Neural progenitor cell (in vitro differentiated cells): ENCODE measurements at regions not wholly inside any gene's neighbourhood (a gene's known extent, or its start where the extent isn't known, plus 50 kb on each side); places are given as distances from the start of the nearest gene placed in this dataset.

Experiments
- DNase-seq: peaks from one replicate; pipeline ENCODE4 v3.0.0-alpha.2; 2016; ENCODE audit warnings: low spot score
- H2AFZ ChIP-seq: fragments of 200-600 bp; sonication (generic); replicated peaks from 2 replicates; pipeline ENCODE4 v1.6.1; 2016; ENCODE audit warnings: antibody characterized with exemption
- H3F3A ChIP-seq: fragments of 200-600 bp; sonication (generic); 2 replicates; pipeline ENCODE4 v1.6.1; 2016; ENCODE audit warnings: antibody characterized with exemption, low read depth
- H3K27ac ChIP-seq: fragments of 200-600 bp; sonication (generic); 2 replicates; pipeline ENCODE4 v1.5.1; 2016; ENCODE audit warnings: mild to moderate bottlenecking
- H3K27me3 ChIP-seq: fragments of 200-600 bp; sonication (generic); 2 replicates; pipeline ENCODE4 v1.6.1; 2016; ENCODE audit warnings: mild to moderate bottlenecking, moderate library complexity
- H3K36me3 ChIP-seq: fragments of 200-600 bp; sonication (generic); 2 replicates; pipeline ENCODE4 v1.5.1; 2016
- H3K4me1 ChIP-seq: fragments of 200-600 bp; sonication (generic); 2 replicates; pipeline ENCODE4 v1.6.1; 2016; ENCODE audit warnings: mixed run types
- H3K4me2 ChIP-seq: fragments of 200-600 bp; sonication (generic); 2 replicates; pipeline ENCODE4 v1.6.1; 2016
- H3K4me3 ChIP-seq: fragments of 200-600 bp; sonication (generic); 2 replicates; pipeline ENCODE4 v1.5.1; 2016
- H3K79me2 ChIP-seq: fragments of 200-600 bp; sonication (generic); 2 replicates; pipeline ENCODE4 v1.6.1; 2016; ENCODE audit warnings: low read depth
- H3K9ac ChIP-seq: fragments of 200-600 bp; sonication (generic); 2 replicates; pipeline ENCODE4 v1.6.1; 2016
- H3K9me3 ChIP-seq: fragments of 200-600 bp; sonication (generic); 2 replicates; pipeline ENCODE4 v1.5.1; 2016; ENCODE audit warnings: low read depth
- H4K20me1 ChIP-seq: fragments of 200-600 bp; sonication (generic); 2 replicates; pipeline ENCODE4 v1.6.1; 2016; ENCODE audit warnings: low read depth
- H3K27ac Mint-ChIP-seq: 3 replicates; pipeline ENCODE4 v1.8.0; 2021; ENCODE audit warnings: mixed read lengths
- H3K27me3 Mint-ChIP-seq: 2 replicates; pipeline ENCODE4 v1.8.0; 2022; ENCODE audit warnings: low read depth, mild to moderate bottlenecking, inconsistent platforms, moderate library complexity, mixed read lengths; ENCODE audit not compliant: insufficient read depth
- H3K36me3 Mint-ChIP-seq: 3 replicates; pipeline ENCODE4 v1.8.0; 2021; ENCODE audit warnings: mixed read lengths
- H3K4me1 Mint-ChIP-seq: 3 replicates; pipeline ENCODE4 v1.8.0; 2021; ENCODE audit warnings: mixed read lengths
- H3K4me3 Mint-ChIP-seq: 3 replicates; pipeline ENCODE4 v1.8.0; 2021; ENCODE audit warnings: mild to moderate bottlenecking, moderate library complexity, mixed read lengths
- H3K9me3 Mint-ChIP-seq: 3 replicates; pipeline ENCODE4 v1.8.0; 2020; ENCODE audit warnings: mixed read lengths
- CTCF ChIP-seq: fragments of 200-600 bp; sonication (generic); IDR thresholded peaks from 2 replicates; pipeline ENCODE4 v1.5.1; 2017; ENCODE audit warnings: antibody characterized with exemption, mild to moderate bottlenecking
- EZH2 ChIP-seq: fragments of 200-600 bp; sonication (generic); IDR thresholded peaks from 2 replicates; pipeline ENCODE4 v1.6.1; 2017; ENCODE audit warnings: antibody characterized with exemption, mild to moderate bottlenecking, moderate library complexity
- EZH2phosphoT487 ChIP-seq: fragments of 200-600 bp; sonication (generic); IDR thresholded peaks from 2 replicates; pipeline ENCODE4 v1.6.1; 2017; ENCODE audit warnings: antibody characterized with exemption

- H3K27me3 ChIP-seq: no peaks in the 10 kb centered on the region
- no peaks in the 10 kb centered on the region for H4K20me1 ChIP-seq
- no peak overlapping the region for H3K4me3 ChIP-seq
- Mint-ChIP-seq H3K27me3 (peaks cover 2% of the 10 kb centered on the region), H3K9me3 (peaks cover 6% of the 10 kb centered on the region), H3K4me1 (peaks cover 23% of the 10 kb centered on the region), H3K27ac (no peak overlapping the region), H3K4me3 (no peak overlapping the region), H3K36me3 (no peaks in the 10 kb centered on the region)
- DNase-seq: no peak
- H3K27ac ChIP-seq: no peak overlapping the region
- no peaks in the 10 kb centered on the region for H3K79me2 ChIP-seq
- no peaks in the 10 kb centered on the region for H3K9me3 ChIP-seq
- H3K4me2 ChIP-seq: no peak overlapping the region
- TF ChIP-seq EZH2phosphoT487 (no peak), CTCF (no peak), EZH2 (no peak)
- H3K4me1 ChIP-seq: no peaks in the 10 kb centered on the region
- no peak overlapping the region for H3K9ac ChIP-seq
- H2AFZ ChIP-seq: no peak overlapping the region
- H3F3A ChIP-seq: no peaks in the 10 kb centered on the region
- H3K36me3 ChIP-seq: no peaks in the 10 kb centered on the region
These were observed 181.9 kb downstream of the NUAK1 start for GRCh38 chr12:105956662-105957457.

- DNase-seq: no peak
- H3K9me3 Mint-ChIP-seq: peaks cover 2% of the 10 kb centered on the region
- Histone ChIP-seq H3K79me2 (no peaks in the 10 kb centered on the region), H3K9me3 (no peaks in the 10 kb centered on the region), H3K4me2 (no peak overlapping the region), H3F3A (no peaks in the 10 kb centered on the region), H2AFZ (no peak overlapping the region), H3K27ac (no peak overlapping the region), H3K9ac (no peak overlapping the region), H3K4me3 (no peak overlapping the region), H3K36me3 (no peaks in the 10 kb centered on the region), H4K20me1 (no peaks in the 10 kb centered on the region), H3K27me3 (no peaks in the 10 kb centered on the region), H3K4me1 (no peaks in the 10 kb centered on the region)
- H3K36me3 Mint-ChIP-seq: no peaks in the 10 kb centered on the region
- no peak overlapping the region for H3K27ac Mint-ChIP-seq
- H3K27me3 Mint-ChIP-seq: peaks cover 2% of the 10 kb centered on the region
- no peak overlapping the region for H3K4me3 Mint-ChIP-seq
- TF ChIP-seq EZH2phosphoT487 (no peak), CTCF (no peak), EZH2 (no peak)
- H3K4me1 Mint-ChIP-seq: peaks cover 19% of the 10 kb centered on the region
These were observed 178.3 kb downstream of the NUAK1 start for GRCh38 chr12:105960319-105961083.

GRCh38 chr12:105961821-105962671 is 176.7 kb downstream of the NUAK1 start:
- Mint-ChIP-seq H3K9me3 (peaks cover 2% of the 10 kb centered on the region), H3K4me1 (peaks cover 9% of the 10 kb centered on the region), H3K27ac (no peak overlapping the region), H3K36me3 (no peaks in the 10 kb centered on the region), H3K27me3 (no peaks in the 10 kb centered on the region), H3K4me3 (no peak overlapping the region)
- Histone ChIP-seq H3K9me3 (no peaks in the 10 kb centered on the region), H3K27me3 (no peaks in the 10 kb centered on the region), H3K4me3 (no peak overlapping the region), H3K9ac (no peak overlapping the region), H3K4me1 (no peaks in the 10 kb centered on the region), H3K36me3 (no peaks in the 10 kb centered on the region), H3F3A (no peaks in the 10 kb centered on the region), H2AFZ (no peak overlapping the region), H3K27ac (no peak overlapping the region), H3K4me2 (no peak overlapping the region), H4K20me1 (no peaks in the 10 kb centered on the region), H3K79me2 (no peaks in the 10 kb centered on the region)
- TF ChIP-seq EZH2phosphoT487: no peak
- DNase-seq: no peak
